ENCODE measurements at regions not wholly inside any gene's neighbourhood (a gene's known extent, or its start where the extent isn't known, plus 50 kb on each side); places are given as distances from the start of the nearest gene placed in this dataset.

DNA sequence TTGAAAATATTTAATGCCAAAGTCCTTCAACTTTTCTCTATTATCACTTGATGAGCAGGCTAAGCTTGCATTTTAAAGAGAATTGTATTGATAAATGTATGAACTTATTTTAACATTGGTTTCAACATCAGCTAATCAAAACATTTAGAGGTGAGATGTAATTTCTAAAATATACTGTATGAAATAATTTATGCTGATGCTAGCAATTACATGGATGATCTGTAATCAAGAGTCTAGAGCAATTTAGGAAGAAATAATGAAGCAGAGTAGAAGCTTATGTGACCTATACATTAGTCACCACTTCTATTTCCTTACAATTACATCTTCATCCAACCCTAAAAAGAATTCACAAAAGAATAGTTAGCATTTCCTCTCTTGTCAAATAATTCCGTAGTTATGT lies 226.8 kb downstream of the KLHL4 start:
- H3K79me2 ChIP-seq (ENCODE audit: insufficient read depth), result no peaks in the 10 kb centered on the region
- 3% methylated on average over 1 of the region's 1 CpG for WGBS (ENCODE audit: low lambda C conversion rate)
- ChIA-PET POLR2A (no interaction called here), CTCF (no interaction called here)
- H3K9ac ChIP-seq, result no peak overlapping the region
- no peaks in the 10 kb centered on the region for H3K9me2 ChIP-seq
- H3K4me3 ChIP-seq (ENCODE audit: low read depth in 2 of 2, low read length in 1 of 2), result no peak overlapping the region
- TF ChIP-seq RAD21 (IDR thresholded peaks at IDR 0.05; ENCODE audit: low read length), result no peak
- TF ChIP-seq, protein P1, sequence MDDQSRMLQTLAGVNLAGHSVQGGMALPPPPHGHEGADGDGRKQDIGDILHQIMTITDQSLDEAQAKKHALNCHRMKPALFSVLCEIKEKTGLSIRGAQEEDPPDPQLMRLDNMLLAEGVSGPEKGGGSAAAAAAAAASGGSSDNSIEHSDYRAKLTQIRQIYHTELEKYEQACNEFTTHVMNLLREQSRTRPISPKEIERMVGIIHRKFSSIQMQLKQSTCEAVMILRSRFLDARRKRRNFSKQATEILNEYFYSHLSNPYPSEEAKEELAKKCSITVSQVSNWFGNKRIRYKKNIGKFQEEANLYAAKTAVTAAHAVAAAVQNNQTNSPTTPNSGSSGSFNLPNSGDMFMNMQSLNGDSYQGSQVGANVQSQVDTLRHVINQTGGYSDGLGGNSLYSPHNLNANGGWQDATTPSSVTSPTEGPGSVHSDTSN (IDR thresholded peaks at IDR 0.05), result no peak
- no peak for TF ChIP-seq TEAD4 (IDR thresholded peaks at IDR 0.05; ENCODE audit: borderline replicate concordance, insufficient read depth)
- TF ChIP-seq YY1 (IDR thresholded peaks at IDR 0.05; ENCODE audit: low read depth), result no peak
- no peak for TF ChIP-seq POLR2AphosphoS5 (IDR thresholded peaks at IDR 0.05; ENCODE audit: low read depth, low read length)
- TF ChIP-seq CHD2 (IDR thresholded peaks at IDR 0.05; ENCODE audit: low read length, partially characterized antibody), result no peak
- no peak for TF ChIP-seq FOXJ3 (CRISPR knock-in tag; IDR thresholded peaks at IDR 0.05)
- TF ChIP-seq MEF2A (IDR thresholded peaks at IDR 0.05; ENCODE audit: borderline replicate concordance, low read depth), result no peak
- no peak for TF ChIP-seq EZH2phosphoT487 (IDR thresholded peaks at IDR 0.05; ENCODE audit: borderline replicate concordance, low read depth)
- no peak for TF ChIP-seq MAX (IDR thresholded peaks at IDR 0.05; ENCODE audit: low read depth)
- TF ChIP-seq FOSL2 (IDR thresholded peaks at IDR 0.05; ENCODE audit: borderline replicate concordance, low read depth), result no peak
- TF ChIP-seq FOXM1 (IDR thresholded peaks at IDR 0.05; ENCODE audit: low read depth), result no peak
- TF ChIP-seq NFIC (IDR thresholded peaks at IDR 0.05; ENCODE audit: borderline replicate concordance), result no peak
- no peak for TF ChIP-seq RXRA (IDR thresholded peaks at IDR 0.05; ENCODE audit: borderline replicate concordance, low read depth)
- no peak for TF ChIP-seq TAF1 (IDR thresholded peaks at IDR 0.05; ENCODE audit: borderline replicate concordance, low read depth, low read length)
- no peak for TF ChIP-seq SIN3A (IDR thresholded peaks at IDR 0.05; ENCODE audit: borderline replicate concordance, low read depth, low read length)
- TF ChIP-seq NRF1 (IDR thresholded peaks at IDR 0.05; ENCODE audit: low read depth, low read length), result no peak
- TF ChIP-seq, protein P2, sequence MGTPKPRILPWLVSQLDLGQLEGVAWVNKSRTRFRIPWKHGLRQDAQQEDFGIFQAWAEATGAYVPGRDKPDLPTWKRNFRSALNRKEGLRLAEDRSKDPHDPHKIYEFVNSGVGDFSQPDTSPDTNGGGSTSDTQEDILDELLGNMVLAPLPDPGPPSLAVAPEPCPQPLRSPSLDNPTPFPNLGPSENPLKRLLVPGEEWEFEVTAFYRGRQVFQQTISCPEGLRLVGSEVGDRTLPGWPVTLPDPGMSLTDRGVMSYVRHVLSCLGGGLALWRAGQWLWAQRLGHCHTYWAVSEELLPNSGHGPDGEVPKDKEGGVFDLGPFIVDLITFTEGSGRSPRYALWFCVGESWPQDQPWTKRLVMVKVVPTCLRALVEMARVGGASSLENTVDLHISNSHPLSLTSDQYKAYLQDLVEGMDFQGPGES (IDR thresholded peaks at IDR 0.05; ENCODE audit: low read depth, low read length), result no peak
- no peaks in the 10 kb centered on the region for H3K4me1 ChIP-seq (ENCODE audit: control insufficient read depth in 1 of 2, insufficient read depth in 2 of 2, low read depth in 1 of 2, low read length in 1 of 2)
- no peak overlapping the region for H3K27ac ChIP-seq (ENCODE audit: low read depth in 2 of 2, low read length in 1 of 2)
- H3F3A ChIP-seq (replicated peaks; ENCODE audit: insufficient read depth), result no peaks in the 10 kb centered on the region
- no peaks in the 10 kb centered on the region for H4K20me1 ChIP-seq (ENCODE audit: insufficient read depth)
- H3K27me3 ChIP-seq (ENCODE audit: insufficient read depth), result peaks cover 4% of the 10 kb centered on the region; the same call in 1 of the 2 replicates
- H3K4me2 ChIP-seq, result no peak overlapping the region
- H3K9me3 ChIP-seq, result no peaks in the 10 kb centered on the region; the same call in 1 of the 2 replicates
- no peaks in the 10 kb centered on the region for H3K36me3 ChIP-seq (replicated peaks in 1 of 2; ENCODE audit: control insufficient read depth in 1 of 2, insufficient read depth in 2 of 2, low read length in 1 of 2)
- DNase-seq, result no peak
- no peak overlapping the region for H2AFZ ChIP-seq (ENCODE audit: low read depth)

- Histone ChIP-seq H3K4me1 (ENCODE audit: control insufficient read depth in 1 of 2, insufficient read depth in 2 of 2, low read depth in 1 of 2, low read length in 1 of 2) (no peaks in the 10 kb centered on the region), H2AFZ (ENCODE audit: low read depth) (no peak overlapping the region), H3K27me3 (ENCODE audit: insufficient read depth) (no peaks in the 10 kb centered on the region), H4K20me1 (ENCODE audit: insufficient read depth) (no peaks in the 10 kb centered on the region), H3K4me3 (ENCODE audit: low read depth in 2 of 2, low read length in 1 of 2) (no peak overlapping the region), H3K9me3 (no peaks in the 10 kb centered on the region), H3F3A (replicated peaks; ENCODE audit: insufficient read depth) (no peaks in the 10 kb centered on the region), H3K27ac (ENCODE audit: low read depth in 2 of 2, low read length in 1 of 2) (no peak overlapping the region), H3K4me2 (no peak overlapping the region), H3K36me3 (replicated peaks in 1 of 2; ENCODE audit: control insufficient read depth in 1 of 2, insufficient read depth in 2 of 2, low read length in 1 of 2) (no peaks in the 10 kb centered on the region), H3K9ac (no peak overlapping the region), H3K9me2 (no peaks in the 10 kb centered on the region; the same call in 1 of the 2 replicates), H3K79me2 (ENCODE audit: insufficient read depth) (no peaks in the 10 kb centered on the region)
- no peak for DNase-seq
- TF ChIP-seq TAF1 (IDR thresholded peaks at IDR 0.05; ENCODE audit: borderline replicate concordance, low read depth, low read length), result no peak
- no peak for TF ChIP-seq SIN3A (IDR thresholded peaks at IDR 0.05; ENCODE audit: borderline replicate concordance, low read depth, low read length)
- TF ChIP-seq RXRA (IDR thresholded peaks at IDR 0.05; ENCODE audit: borderline replicate concordance, low read depth), result no peak
- no peak for TF ChIP-seq FOXJ3 (CRISPR knock-in tag; IDR thresholded peaks at IDR 0.05)
- TF ChIP-seq TCF12 (IDR thresholded peaks at IDR 0.05), result no peak
- TF ChIP-seq CTCF (IDR thresholded peaks at IDR 0.05), result no peak
- TF ChIP-seq FOXM1 (IDR thresholded peaks at IDR 0.05; ENCODE audit: low read depth), result no peak
- TF ChIP-seq ELF1 (IDR thresholded peaks at IDR 0.05), result no peak
- TF ChIP-seq YY1 (IDR thresholded peaks at IDR 0.05; ENCODE audit: low read depth), result no peak
- no peak for TF ChIP-seq CHD2 (IDR thresholded peaks at IDR 0.05; ENCODE audit: low read length, partially characterized antibody)
- TF ChIP-seq RAD21 (IDR thresholded peaks at IDR 0.05; ENCODE audit: low read length), result no peak
- POLR2A ChIA-PET, result no interaction called here
- WGBS (ENCODE audit: low lambda C conversion rate), result 2% methylated on average over 5 of the region's 5 CpGs
- CTCF ChIA-PET, result no interaction called here
Measured at GRCh38 chrX:87755493-87755892, 237.9 kb downstream of the KLHL4 start.

Data from SK-N-SH (cell line).